Head of caudate nucleus (tissue), 42 donors: ENCODE measurements at regions not wholly inside any gene's neighbourhood (a gene's known extent, or its start where the extent isn't known, plus 50 kb on each side); places are given as distances from the start of the nearest gene placed in this dataset.

Experiments
- DNase-seq, 42 donors: peaks; one replicate each; pipeline versions ENCODE4 v3.0.0 to v3.0.0-alpha.2; 2020 to 2021; ENCODE audit warnings: mixed read lengths in 7 of 42
- intact Hi-C: fragments of 100-400 bp; cut with DNase I; formaldehyde crosslinking; loops from one replicate; pipeline ENCODE4 v1.15.0; 2022

GRCh38 chr11:119972281-119972680, 165.6 kb downstream of the TRIM29 start:
- intact Hi-C loops, result no loop called here
- DNase-seq, result no peak

- intact Hi-C loops, result no loop called here
- DNase-seq, result no peak
Measured at GRCh38 chr11:119970555-119971304, 167.2 kb downstream of the TRIM29 start.

GRCh38 chr11:119964136-119965025, 173.5 kb downstream of the TRIM29 start:
- intact Hi-C loops, result no loop called here

GRCh38 chr11:119957951-119958350, 180.0 kb downstream of the TRIM29 start:
- intact Hi-C loops, result no loop called here
- peak in 1 of 42 donors; percentile 4 for DNase-seq

More at GRCh38 chr11:119964136-119965025, 173.5 kb downstream of the TRIM29 start:
- no peak for DNase-seq

GRCh38 chr11:119952441-119952840, 185.5 kb downstream of the TRIM29 start:
- DNase-seq, result no peak
- intact Hi-C loops, result no loop called here

GRCh38 chr11:119943298-119943655, 194.6 kb downstream of the TRIM29 start:
- DNase-seq, result no peak
- intact Hi-C loops, result no loop called here

GRCh38 chr11:119942583-119943297, 195.2 kb downstream of the TRIM29 start:
- DNase-seq, result no peak
- intact Hi-C loops, result no loop called here

GRCh38 chr11:119941636-119942411, 196.1 kb downstream of the TRIM29 start:
- intact Hi-C loops, result no loop called here
- no peak for DNase-seq

GRCh38 chr11:119941171-119941570, 196.7 kb downstream of the TRIM29 start:
- intact Hi-C loops, result no loop called here
- no peak for DNase-seq

GRCh38 chr11:119940401-119940976, 197.4 kb downstream of the TRIM29 start:
- intact Hi-C loops, result no loop called here
- no peak for DNase-seq

GRCh38 chr11:119937412-119937811, 200.5 kb downstream of the TRIM29 start:
- intact Hi-C loops, result no loop called here
- DNase-seq, result peak in 19 of 42 donors; percentile 23 to 72 (median 45)

GRCh38 chr11:119936426-119936825, 201.5 kb downstream of the TRIM29 start:
- intact Hi-C loops, result no loop called here
- DNase-seq, result peak in 3 of 42 donors; percentile 12 to 49 (median 32)

- DNase-seq, result peak in 40 of 42 donors; percentile 37 to 85 (median 61)
- intact Hi-C loops, result no loop called here
Measured at GRCh38 chr11:119935349-119935925, 202.5 kb downstream of the TRIM29 start.

GRCh38 chr11:119934866-119935265, 203.0 kb downstream of the TRIM29 start:
- intact Hi-C loops, result no loop called here
- no peak for DNase-seq

GRCh38 chr11:119934267-119934666, 203.6 kb downstream of the TRIM29 start:
- DNase-seq, result no peak
- intact Hi-C loops, result no loop called here

- intact Hi-C loops, result no loop called here
- no peak for DNase-seq
Measured at GRCh38 chr11:119933584-119933983, 204.3 kb downstream of the TRIM29 start.

- intact Hi-C loops, result no loop called here
- DNase-seq, result no peak
Measured at GRCh38 chr11:119932828-119933562, 204.0 kb upstream of the NECTIN1 start.

- intact Hi-C loops, result no loop called here
Measured at GRCh38 chr11:119928047-119928446, 199.0 kb upstream of the NECTIN1 start.

More at GRCh38 chr11:119928047-119928446, 199.0 kb upstream of the NECTIN1 start:
- no peak for DNase-seq
